ENCODE measurements at regions not wholly inside any gene's neighbourhood (a gene's known extent, or its start where the extent isn't known, plus 50 kb on each side); places are given as distances from the start of the nearest gene placed in this dataset.

DNA sequence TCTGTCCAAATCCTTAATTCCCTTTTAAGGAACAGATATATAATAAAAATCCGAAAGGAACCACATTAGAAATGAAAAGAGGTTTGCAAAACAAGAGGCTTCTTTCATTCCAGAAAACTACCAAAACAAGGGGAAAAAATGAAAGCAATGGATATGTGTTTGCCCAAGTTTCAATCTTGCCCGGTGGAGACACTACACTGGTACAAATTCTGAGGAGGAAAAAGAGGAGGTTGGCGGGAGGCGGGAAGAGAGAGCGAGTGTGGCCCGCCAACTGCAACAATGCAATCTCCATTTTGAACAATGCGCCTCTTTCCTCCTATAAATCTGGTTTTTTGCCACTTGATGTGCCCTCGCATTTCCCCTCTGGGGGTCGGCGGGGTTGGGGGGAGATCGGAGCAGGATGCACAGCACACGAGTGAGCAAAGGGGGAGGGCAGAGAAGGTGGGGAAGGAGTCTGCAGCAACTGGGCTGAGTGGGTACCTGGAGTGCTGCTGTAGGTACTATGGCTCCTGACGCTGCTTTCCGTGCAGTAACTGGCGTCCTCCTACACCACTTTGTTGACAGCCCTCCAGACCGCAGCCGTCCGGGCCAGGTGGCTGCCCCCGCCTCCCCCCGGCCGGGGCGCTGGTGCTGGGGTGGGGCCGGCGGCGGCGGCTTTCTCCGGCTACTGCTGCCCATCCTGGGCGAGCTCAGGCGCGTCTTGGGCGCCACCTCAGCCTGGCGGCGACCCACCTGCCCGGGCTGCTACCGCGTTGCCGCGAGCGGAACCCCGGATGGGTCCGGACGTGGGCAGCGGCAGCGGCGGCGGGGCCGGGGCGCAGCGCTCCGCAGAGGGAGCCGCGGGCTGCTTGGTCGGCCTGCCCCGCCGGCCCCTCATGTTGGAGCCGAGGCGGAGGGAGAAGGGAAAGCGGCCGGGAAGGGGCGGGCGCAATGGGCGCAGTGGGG, 93.8 kb upstream of the PLEKHM1 start (continued):
- TF ChIP-seq, protein P1, sequence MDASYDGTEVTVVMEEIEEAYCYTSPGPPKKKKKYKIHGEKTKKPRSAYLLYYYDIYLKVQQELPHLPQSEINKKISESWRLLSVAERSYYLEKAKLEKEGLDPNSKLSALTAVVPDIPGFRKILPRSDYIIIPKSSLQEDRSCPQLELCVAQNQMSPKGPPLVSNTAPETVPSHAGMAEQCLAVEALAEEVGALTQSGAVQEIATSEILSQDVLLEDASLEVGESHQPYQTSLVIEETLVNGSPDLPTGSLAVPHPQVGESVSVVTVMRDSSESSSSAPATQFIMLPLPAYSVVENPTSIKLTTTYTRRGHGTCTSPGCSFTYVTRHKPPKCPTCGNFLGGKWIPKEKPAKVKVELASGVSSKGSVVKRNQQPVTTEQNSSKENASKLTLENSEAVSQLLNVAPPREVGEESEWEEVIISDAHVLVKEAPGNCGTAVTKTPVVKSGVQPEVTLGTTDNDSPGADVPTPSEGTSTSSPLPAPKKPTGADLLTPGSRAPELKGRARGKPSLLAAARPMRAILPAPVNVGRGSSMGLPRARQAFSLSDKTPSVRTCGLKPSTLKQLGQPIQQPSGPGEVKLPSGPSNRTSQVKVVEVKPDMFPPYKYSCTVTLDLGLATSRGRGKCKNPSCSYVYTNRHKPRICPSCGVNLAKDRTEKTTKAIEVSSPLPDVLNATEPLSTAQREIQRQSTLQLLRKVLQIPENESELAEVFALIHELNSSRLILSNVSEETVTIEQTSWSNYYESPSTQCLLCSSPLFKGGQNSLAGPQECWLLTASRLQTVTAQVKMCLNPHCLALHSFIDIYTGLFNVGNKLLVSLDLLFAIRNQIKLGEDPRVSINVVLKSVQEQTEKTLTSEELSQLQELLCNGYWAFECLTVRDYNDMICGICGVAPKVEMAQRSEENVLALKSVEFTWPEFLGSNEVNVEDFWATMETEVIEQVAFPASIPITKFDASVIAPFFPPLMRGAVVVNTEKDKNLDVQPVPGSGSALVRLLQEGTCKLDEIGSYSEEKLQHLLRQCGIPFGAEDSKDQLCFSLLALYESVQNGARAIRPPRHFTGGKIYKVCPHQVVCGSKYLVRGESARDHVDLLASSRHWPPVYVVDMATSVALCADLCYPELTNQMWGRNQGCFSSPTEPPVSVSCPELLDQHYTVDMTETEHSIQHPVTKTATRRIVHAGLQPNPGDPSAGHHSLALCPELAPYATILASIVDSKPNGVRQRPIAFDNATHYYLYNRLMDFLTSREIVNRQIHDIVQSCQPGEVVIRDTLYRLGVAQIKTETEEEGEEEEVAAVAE (CRISPR knock-in tag; IDR thresholded peaks at IDR 0.05; ENCODE audit: borderline replicate concordance) = no peak
- TF ChIP-seq SRSF9 (IDR thresholded peaks at IDR 0.05; ENCODE audit: borderline replicate concordance, insufficient read depth, low read depth, low read length, poor library complexity, severe bottlenecking) (no peak), RAD51 (IDR thresholded peaks at IDR 0.05; ENCODE audit: borderline replicate concordance) (no peak), AGO2 (optimal IDR thresholded peaks at IDR 0.05; ENCODE audit: low read depth, low read length) (peak; percentile 35), ZNF501 (CRISPR knock-in tag; IDR thresholded peaks at IDR 0.05) (peak; percentile 32; the same call in 1 of the 2 replicates), ZFP36L2 (CRISPR knock-in tag; IDR thresholded peaks at IDR 0.05) (no peak), HMGXB4 (CRISPR knock-in tag; IDR thresholded peaks at IDR 0.05; ENCODE audit: borderline replicate concordance in 1 of 2, low read depth in 1 of 2) (peak; percentile 4 to 6; a peak in 2 of 4 replicates), ZNF138 (CRISPR knock-in tag; IDR thresholded peaks at IDR 0.05; ENCODE audit: low read depth) (no peak), ZNF205 (CRISPR knock-in tag; IDR thresholded peaks at IDR 0.05) (0 out of 2 replicates have a peak, but pooled peaks have one; percentile 14), ZNF749 (CRISPR knock-in tag; IDR thresholded peaks at IDR 0.05; ENCODE audit: borderline replicate concordance) (peak; percentile 81; the same call in 1 of the 2 replicates), ZFY (CRISPR knock-in tag; IDR thresholded peaks at IDR 0.05) (peak; percentile 84; the same call in 1 of the 2 replicates), ARNT (IDR thresholded peaks at IDR 0.05) (no peak)
- TF ChIP-seq, protein P2, sequence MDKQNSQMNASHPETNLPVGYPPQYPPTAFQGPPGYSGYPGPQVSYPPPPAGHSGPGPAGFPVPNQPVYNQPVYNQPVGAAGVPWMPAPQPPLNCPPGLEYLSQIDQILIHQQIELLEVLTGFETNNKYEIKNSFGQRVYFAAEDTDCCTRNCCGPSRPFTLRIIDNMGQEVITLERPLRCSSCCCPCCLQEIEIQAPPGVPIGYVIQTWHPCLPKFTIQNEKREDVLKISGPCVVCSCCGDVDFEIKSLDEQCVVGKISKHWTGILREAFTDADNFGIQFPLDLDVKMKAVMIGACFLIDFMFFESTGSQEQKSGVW (CRISPR knock-in tag; IDR thresholded peaks at IDR 0.05; ENCODE audit: borderline replicate concordance) = no peak
- TF ChIP-seq, protein P3, sequence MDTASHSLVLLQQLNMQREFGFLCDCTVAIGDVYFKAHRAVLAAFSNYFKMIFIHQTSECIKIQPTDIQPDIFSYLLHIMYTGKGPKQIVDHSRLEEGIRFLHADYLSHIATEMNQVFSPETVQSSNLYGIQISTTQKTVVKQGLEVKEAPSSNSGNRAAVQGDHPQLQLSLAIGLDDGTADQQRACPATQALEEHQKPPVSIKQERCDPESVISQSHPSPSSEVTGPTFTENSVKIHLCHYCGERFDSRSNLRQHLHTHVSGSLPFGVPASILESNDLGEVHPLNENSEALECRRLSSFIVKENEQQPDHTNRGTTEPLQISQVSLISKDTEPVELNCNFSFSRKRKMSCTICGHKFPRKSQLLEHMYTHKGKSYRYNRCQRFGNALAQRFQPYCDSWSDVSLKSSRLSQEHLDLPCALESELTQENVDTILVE (CRISPR knock-in tag; IDR thresholded peaks at IDR 0.05) = no peak
- TF ChIP-seq, protein P4, sequence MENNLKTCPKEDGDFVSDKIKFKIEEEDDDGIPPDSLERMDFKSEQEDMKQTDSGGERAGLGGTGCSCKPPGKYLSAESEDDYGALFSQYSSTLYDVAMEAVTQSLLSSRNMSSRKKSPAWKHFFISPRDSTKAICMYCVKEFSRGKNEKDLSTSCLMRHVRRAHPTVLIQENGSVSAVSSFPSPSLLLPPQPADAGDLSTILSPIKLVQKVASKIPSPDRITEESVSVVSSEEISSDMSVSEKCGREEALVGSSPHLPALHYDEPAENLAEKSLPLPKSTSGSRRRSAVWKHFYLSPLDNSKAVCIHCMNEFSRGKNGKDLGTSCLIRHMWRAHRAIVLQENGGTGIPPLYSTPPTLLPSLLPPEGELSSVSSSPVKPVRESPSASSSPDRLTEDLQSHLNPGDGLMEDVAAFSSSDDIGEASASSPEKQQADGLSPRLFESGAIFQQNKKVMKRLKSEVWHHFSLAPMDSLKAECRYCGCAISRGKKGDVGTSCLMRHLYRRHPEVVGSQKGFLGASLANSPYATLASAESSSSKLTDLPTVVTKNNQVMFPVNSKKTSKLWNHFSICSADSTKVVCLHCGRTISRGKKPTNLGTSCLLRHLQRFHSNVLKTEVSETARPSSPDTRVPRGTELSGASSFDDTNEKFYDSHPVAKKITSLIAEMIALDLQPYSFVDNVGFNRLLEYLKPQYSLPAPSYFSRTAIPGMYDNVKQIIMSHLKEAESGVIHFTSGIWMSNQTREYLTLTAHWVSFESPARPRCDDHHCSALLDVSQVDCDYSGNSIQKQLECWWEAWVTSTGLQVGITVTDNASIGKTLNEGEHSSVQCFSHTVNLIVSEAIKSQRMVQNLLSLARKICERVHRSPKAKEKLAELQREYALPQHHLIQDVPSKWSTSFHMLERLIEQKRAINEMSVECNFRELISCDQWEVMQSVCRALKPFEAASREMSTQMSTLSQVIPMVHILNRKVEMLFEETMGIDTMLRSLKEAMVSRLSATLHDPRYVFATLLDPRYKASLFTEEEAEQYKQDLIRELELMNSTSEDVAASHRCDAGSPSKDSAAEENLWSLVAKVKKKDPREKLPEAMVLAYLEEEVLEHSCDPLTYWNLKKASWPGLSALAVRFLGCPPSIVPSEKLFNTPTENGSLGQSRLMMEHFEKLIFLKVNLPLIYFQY (CRISPR knock-in tag; IDR thresholded peaks at IDR 0.05; ENCODE audit: borderline replicate concordance) = no peak
